Skeletal muscle cell (primary cell): ENCODE measurements at regions not wholly inside any gene's neighbourhood (a gene's known extent, or its start where the extent isn't known, plus 50 kb on each side); places are given as distances from the start of the nearest gene placed in this dataset.

Source experiments
- DNase-seq: peaks from one replicate; pipeline ENCODE4 v3.0.0-alpha.2; 2010; ENCODE audit warnings: low read depth
- H3K4me3 ChIP-seq: 2 replicates; pipeline ENCODE4 v1.5.1; 2011; ENCODE audit warnings: low read depth, mild to moderate bottlenecking, control low read depth, low read length, moderate library complexity

DNA sequence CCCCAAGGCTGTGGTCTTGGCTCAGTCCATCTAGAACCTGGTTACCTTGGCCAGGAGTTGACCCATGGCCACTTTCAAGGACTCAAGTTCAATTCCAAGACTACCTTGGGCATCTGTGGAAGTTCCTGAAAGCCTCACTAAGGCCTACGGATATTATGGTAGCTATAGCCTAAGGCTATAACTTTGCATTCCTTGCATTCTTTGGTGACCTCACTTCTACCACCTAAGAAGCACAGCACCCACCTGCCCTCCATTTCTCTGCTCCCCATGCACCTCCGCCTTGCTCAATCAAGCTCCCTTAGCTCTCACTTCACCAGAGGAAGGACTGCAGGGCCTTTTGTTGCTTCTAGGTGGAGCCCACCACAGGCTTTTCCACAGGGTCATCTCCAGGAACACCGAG lies 50.3 kb upstream of the GALNT18 start:
- no peak overlapping the region for H3K4me3 ChIP-seq
- DNase-seq = no peak
